HG03565 (cell line): ENCODE measurements at regions not wholly inside any gene's neighbourhood (a gene's known extent, or its start where the extent isn't known, plus 50 kb on each side); places are given as distances from the start of the nearest gene placed in this dataset.

Source experiments
- ATAC-seq: cut with Tn5 transposase; IDR thresholded peaks from one replicate; pipeline ENCODE4 v1.9.1; 2021; ENCODE audit warnings: mild to moderate bottlenecking, moderate library complexity; ENCODE audit not compliant: unreplicated experiment

GRCh38 chr4:23741681-23742191 is 148.1 kb downstream of the PPARGC1A start:
- ATAC-seq, result no peak

- ATAC-seq, result no peak
These were observed 152.3 kb downstream of the PPARGC1A start for GRCh38 chr4:23737571-23737970.

- ATAC-seq, result no peak
These were observed 153.4 kb downstream of the PPARGC1A start for GRCh38 chr4:23736466-23736865.

GRCh38 chr4:23734000-23734399 is 155.8 kb downstream of the PPARGC1A start:
- no peak for ATAC-seq

- no peak for ATAC-seq
These were observed 156.4 kb downstream of the PPARGC1A start for GRCh38 chr4:23733476-23733875.

- ATAC-seq, result no peak
These were observed 158.8 kb downstream of the PPARGC1A start for GRCh38 chr4:23730998-23731397.

- no peak for ATAC-seq
These were observed 160.9 kb downstream of the PPARGC1A start for GRCh38 chr4:23728971-23729370.

GRCh38 chr4:23728393-23728792 is 161.5 kb downstream of the PPARGC1A start:
- ATAC-seq, result no peak

GRCh38 chr4:23720556-23720955 is 169.3 kb downstream of the PPARGC1A start:
- ATAC-seq, result no peak

- no peak for ATAC-seq
These were observed 171.4 kb downstream of the PPARGC1A start for GRCh38 chr4:23718435-23718834.

- no peak for ATAC-seq
These were observed 172.2 kb downstream of the PPARGC1A start for GRCh38 chr4:23717528-23718248.

GRCh38 chr4:23710298-23710697 is 179.5 kb downstream of the PPARGC1A start:
- no peak for ATAC-seq

GRCh38 chr4:23707652-23708026 is 182.2 kb downstream of the PPARGC1A start:
- no peak for ATAC-seq

GRCh38 chr4:23706972-23707651 is 182.7 kb downstream of the PPARGC1A start:
- ATAC-seq, result no peak

- ATAC-seq, result no peak
These were observed 189.7 kb downstream of the PPARGC1A start for GRCh38 chr4:23700197-23700596.

GRCh38 chr4:23697722-23698121 is 192.1 kb downstream of the PPARGC1A start:
- no peak for ATAC-seq

- ATAC-seq, result no peak
These were observed 192.8 kb downstream of the PPARGC1A start for GRCh38 chr4:23697001-23697528.

GRCh38 chr4:23686169-23686897 is 203.5 kb downstream of the PPARGC1A start:
- no peak for ATAC-seq

- ATAC-seq, result no peak
These were observed 204.4 kb downstream of the PPARGC1A start for GRCh38 chr4:23685471-23685870.

- no peak for ATAC-seq
These were observed 209.0 kb downstream of the PPARGC1A start for GRCh38 chr4:23680671-23681518.
